Effector memory CD4-positive, alpha-beta T cell (primary cell): ENCODE measurements at regions not wholly inside any gene's neighbourhood (a gene's known extent, or its start where the extent isn't known, plus 50 kb on each side); places are given as distances from the start of the nearest gene placed in this dataset.
"Not testable (repeated sequence)": the region's sequence is repeated elsewhere in the genome, so short reads cannot be mapped to it uniquely, and the experiment has no call there.

Source experiments
- DNase-seq, 3 donors: peaks; one replicate each; pipeline ENCODE4 v3.0.0-alpha.2; 2020
- H3K27ac ChIP-seq: 2 replicates; pipeline ENCODE4 v1.7.0; 2013; ENCODE audit warnings: mild to moderate bottlenecking, low read length, moderate library complexity; ENCODE audit not compliant: insufficient read depth, poor library complexity, severe bottlenecking
- H3K27me3 ChIP-seq: replicated peaks from 2 replicates; pipeline ENCODE4 v1.7.0; 2013; ENCODE audit warnings: mild to moderate bottlenecking, low read length; ENCODE audit not compliant: insufficient read depth, control insufficient read depth, poor library complexity, severe bottlenecking
- H3K36me3 ChIP-seq: 2 replicates; pipeline ENCODE4 v1.7.0; 2013; ENCODE audit warnings: mild to moderate bottlenecking, low read length, moderate library complexity; ENCODE audit not compliant: control insufficient read depth, insufficient read depth
- H3K4me1 ChIP-seq: 2 replicates; pipeline ENCODE4 v1.7.0; 2013; ENCODE audit warnings: low read length, mild to moderate bottlenecking; ENCODE audit not compliant: control insufficient read depth, insufficient read depth, poor library complexity, severe bottlenecking
- H3K4me3 ChIP-seq: 2 replicates; pipeline ENCODE4 v1.7.0; 2013; ENCODE audit warnings: low read length, low read depth, mild to moderate bottlenecking; ENCODE audit not compliant: insufficient read depth, poor library complexity, severe bottlenecking
- H3K9me3 ChIP-seq: 2 replicates; pipeline ENCODE4 v1.7.0; 2013; ENCODE audit warnings: mild to moderate bottlenecking, low read length, moderate library complexity; ENCODE audit not compliant: control insufficient read depth

DNA sequence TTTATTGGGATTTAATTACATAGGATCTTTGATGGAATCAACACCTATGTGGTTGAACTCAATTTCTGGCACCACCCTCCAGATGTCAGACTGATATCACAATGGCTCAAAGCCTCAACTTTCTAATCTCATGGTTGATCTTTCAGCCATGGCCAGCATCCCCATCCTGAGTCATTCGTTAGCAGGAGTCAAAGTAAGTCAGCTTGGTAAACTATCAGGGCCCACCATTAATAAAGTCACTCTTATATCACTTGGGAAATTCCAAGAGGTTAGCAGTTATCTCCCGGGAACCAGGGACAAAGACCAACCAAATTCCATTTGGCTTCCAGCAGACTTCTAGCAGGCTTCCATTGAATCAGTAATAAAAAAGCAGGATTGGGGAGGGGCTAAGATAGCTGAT, 50.7 kb upstream of the TNFSF4 start:
- H3K9me3 ChIP-seq: no peaks in the 10 kb centered on the region
- no peaks in the 10 kb centered on the region for H3K4me1 ChIP-seq
- no peak overlapping the region for H3K4me3 ChIP-seq
- no peaks in the 10 kb centered on the region for H3K36me3 ChIP-seq
- DNase-seq: no peak
- H3K27ac ChIP-seq: no peak overlapping the region
- no peaks in the 10 kb centered on the region for H3K27me3 ChIP-seq

DNA sequence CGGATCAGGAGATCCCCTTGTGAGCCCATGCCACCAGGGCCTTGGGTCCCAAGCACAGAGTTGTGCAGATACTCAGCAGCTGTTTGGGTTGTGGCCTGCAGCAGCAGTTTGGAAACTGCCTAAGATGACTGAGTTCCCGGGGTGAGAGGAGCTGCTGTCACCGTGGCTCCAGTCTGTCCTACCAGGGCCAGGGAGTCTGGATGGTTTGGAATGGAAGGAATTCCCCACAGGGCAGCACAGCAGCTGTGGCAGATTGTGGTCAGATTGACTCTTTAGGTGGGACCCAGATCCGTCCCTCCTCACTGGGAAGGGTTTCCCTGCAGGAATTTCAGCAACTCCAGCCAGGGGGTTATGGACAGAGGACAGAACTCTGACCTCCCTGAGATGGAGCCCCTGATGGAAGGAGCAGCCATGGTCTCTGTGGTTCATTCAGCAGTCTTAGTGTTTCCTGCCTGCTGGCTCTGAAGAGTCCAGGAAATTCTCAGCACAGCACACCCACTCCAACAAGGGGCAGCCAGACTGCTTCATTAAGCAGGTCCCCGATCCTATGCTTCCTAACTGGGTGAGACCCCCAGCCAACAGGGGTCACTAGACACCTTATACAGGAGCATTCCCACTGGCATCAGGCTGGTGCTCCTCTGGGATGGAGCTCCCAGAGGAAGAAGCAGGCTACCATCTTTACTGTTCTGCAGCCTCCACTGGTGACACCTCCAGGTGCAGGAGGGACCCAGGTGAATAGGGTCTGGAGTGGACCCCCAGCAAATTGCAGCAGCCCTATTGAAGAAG, 51.5 kb upstream of the TNFSF4 start:
- Histone ChIP-seq H3K4me3 (no peak overlapping the region), H3K36me3 (no peaks in the 10 kb centered on the region), H3K27me3 (no peaks in the 10 kb centered on the region), H3K4me1 (no peaks in the 10 kb centered on the region), H3K27ac (no peak overlapping the region), H3K9me3 (no peaks in the 10 kb centered on the region)
- DNase-seq: no peak

- H3K36me3 ChIP-seq, H3K27ac ChIP-seq, DNase-seq, H3K4me3 ChIP-seq, H3K9me3 ChIP-seq, H3K4me1 ChIP-seq, H3K27me3 ChIP-seq: not testable (repeated sequence)
Measured at GRCh38 chr1:173260329-173260728, 53.2 kb upstream of the TNFSF4 start.

- Histone ChIP-seq H3K36me3 (no peaks in the 10 kb centered on the region), H3K4me1 (no peaks in the 10 kb centered on the region), H3K27ac (no peak overlapping the region), H3K9me3 (no peaks in the 10 kb centered on the region), H3K4me3 (no peak overlapping the region), H3K27me3 (no peaks in the 10 kb centered on the region)
- no peak for DNase-seq
Measured at GRCh38 chr1:173266841-173267240, 59.7 kb upstream of the TNFSF4 start.

GRCh38 chr1:173267453-173267945, 60.4 kb upstream of the TNFSF4 start:
- H3K36me3 ChIP-seq: no peaks in the 10 kb centered on the region
- H3K27ac ChIP-seq: no peak overlapping the region
- no peak overlapping the region for H3K4me3 ChIP-seq
- DNase-seq: no peak
- H3K4me1 ChIP-seq: no peaks in the 10 kb centered on the region
- H3K27me3 ChIP-seq: no peaks in the 10 kb centered on the region
- H3K9me3 ChIP-seq: no peaks in the 10 kb centered on the region

GRCh38 chr1:173268261-173268660, 61.1 kb upstream of the TNFSF4 start:
- H3K36me3 ChIP-seq: no peaks in the 10 kb centered on the region
- H3K9me3 ChIP-seq: no peaks in the 10 kb centered on the region
- no peaks in the 10 kb centered on the region for H3K27me3 ChIP-seq
- H3K4me1 ChIP-seq: no peaks in the 10 kb centered on the region
- H3K27ac ChIP-seq: no peak overlapping the region
- H3K4me3 ChIP-seq: no peak overlapping the region
- no peak for DNase-seq

DNA sequence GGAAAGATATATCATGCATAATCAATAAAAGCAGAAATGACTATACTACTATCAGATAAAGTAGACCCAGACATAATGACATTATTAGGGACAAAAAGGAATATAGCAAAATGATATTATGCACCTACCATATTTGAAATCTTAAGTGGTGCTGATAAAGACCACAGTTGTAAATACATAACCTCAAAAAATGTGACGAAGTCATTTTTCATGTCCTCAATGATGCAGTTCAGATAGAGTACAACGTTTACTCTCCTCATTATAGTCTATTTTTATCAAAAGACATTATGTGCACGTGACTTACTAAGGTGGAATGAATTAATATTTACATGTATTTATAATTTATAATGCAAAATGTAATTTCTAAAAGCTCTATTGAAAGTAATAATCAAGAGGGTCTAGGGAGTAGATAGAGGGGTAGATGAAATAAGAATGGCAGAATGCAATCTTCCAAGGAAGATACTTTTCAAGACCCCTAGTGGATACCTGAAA, 61.7 kb upstream of the TNFSF4 start:
- H3K4me3 ChIP-seq: no peak overlapping the region
- no peak for DNase-seq
- H3K27me3 ChIP-seq: no peaks in the 10 kb centered on the region
- H3K36me3 ChIP-seq: no peaks in the 10 kb centered on the region
- no peaks in the 10 kb centered on the region for H3K9me3 ChIP-seq
- H3K4me1 ChIP-seq: no peaks in the 10 kb centered on the region
- no peak overlapping the region for H3K27ac ChIP-seq

- H3K4me3 ChIP-seq: no peak overlapping the region
- no peaks in the 10 kb centered on the region for H3K4me1 ChIP-seq
- no peak overlapping the region for H3K27ac ChIP-seq
- no peaks in the 10 kb centered on the region for H3K36me3 ChIP-seq
- no peaks in the 10 kb centered on the region for H3K9me3 ChIP-seq
- H3K27me3 ChIP-seq: no peaks in the 10 kb centered on the region
- no peak for DNase-seq
Measured at GRCh38 chr1:173269490-173270230, 62.5 kb upstream of the TNFSF4 start.

- Histone ChIP-seq H3K27ac (no peak overlapping the region), H3K4me1 (no peaks in the 10 kb centered on the region), H3K9me3 (no peaks in the 10 kb centered on the region), H3K4me3 (no peak overlapping the region), H3K36me3 (no peaks in the 10 kb centered on the region), H3K27me3 (no peaks in the 10 kb centered on the region)
- no peak for DNase-seq
Measured at GRCh38 chr1:173270243-173270642, 63.1 kb upstream of the TNFSF4 start.

GRCh38 chr1:173271021-173271420, 63.9 kb upstream of the TNFSF4 start:
- H3K4me1 ChIP-seq, H3K4me3 ChIP-seq, H3K27me3 ChIP-seq, H3K36me3 ChIP-seq, H3K9me3 ChIP-seq, DNase-seq, H3K27ac ChIP-seq: not testable (repeated sequence)
